ENCODE measurements at regions not wholly inside any gene's neighbourhood (a gene's known extent, or its start where the extent isn't known, plus 50 kb on each side); places are given as distances from the start of the nearest gene placed in this dataset.

GRCh38 chr1:104878203-104878909 lies 1128.7 kb downstream of the AMY1C start:
- Histone ChIP-seq H3K27ac (no peak overlapping the region), H3K4me3 (no peak overlapping the region), H3K36me3 (no peaks in the 10 kb centered on the region), H3K4me1 (ENCODE audit: low read depth) (no peaks in the 10 kb centered on the region), H3K27me3 (no peaks in the 10 kb centered on the region), H3K9me3 (ENCODE audit: low read depth) (no peaks in the 10 kb centered on the region)
- TF ChIP-seq, protein P1, sequence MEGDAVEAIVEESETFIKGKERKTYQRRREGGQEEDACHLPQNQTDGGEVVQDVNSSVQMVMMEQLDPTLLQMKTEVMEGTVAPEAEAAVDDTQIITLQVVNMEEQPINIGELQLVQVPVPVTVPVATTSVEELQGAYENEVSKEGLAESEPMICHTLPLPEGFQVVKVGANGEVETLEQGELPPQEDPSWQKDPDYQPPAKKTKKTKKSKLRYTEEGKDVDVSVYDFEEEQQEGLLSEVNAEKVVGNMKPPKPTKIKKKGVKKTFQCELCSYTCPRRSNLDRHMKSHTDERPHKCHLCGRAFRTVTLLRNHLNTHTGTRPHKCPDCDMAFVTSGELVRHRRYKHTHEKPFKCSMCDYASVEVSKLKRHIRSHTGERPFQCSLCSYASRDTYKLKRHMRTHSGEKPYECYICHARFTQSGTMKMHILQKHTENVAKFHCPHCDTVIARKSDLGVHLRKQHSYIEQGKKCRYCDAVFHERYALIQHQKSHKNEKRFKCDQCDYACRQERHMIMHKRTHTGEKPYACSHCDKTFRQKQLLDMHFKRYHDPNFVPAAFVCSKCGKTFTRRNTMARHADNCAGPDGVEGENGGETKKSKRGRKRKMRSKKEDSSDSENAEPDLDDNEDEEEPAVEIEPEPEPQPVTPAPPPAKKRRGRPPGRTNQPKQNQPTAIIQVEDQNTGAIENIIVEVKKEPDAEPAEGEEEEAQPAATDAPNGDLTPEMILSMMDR (IDR thresholded peaks at IDR 0.05; ENCODE audit: low read depth, low read length), result no peak
- DNase-seq (ENCODE audit: low read depth in 1 of 2, low spot score in 1 of 2), result peak in 1 of 2 donors; percentile 27

- Histone ChIP-seq H3K4me1 (ENCODE audit: low read depth) (no peaks in the 10 kb centered on the region), H3K36me3 (no peaks in the 10 kb centered on the region), H3K9me3 (ENCODE audit: low read depth) (no peaks in the 10 kb centered on the region), H3K27ac (no peak overlapping the region), H3K27me3 (no peaks in the 10 kb centered on the region), H3K4me3 (no peak overlapping the region)
- TF ChIP-seq, protein P1 (IDR thresholded peaks at IDR 0.05; ENCODE audit: low read depth, low read length), result no peak
- no peak for DNase-seq (ENCODE audit: low read depth in 1 of 2, low spot score in 1 of 2)
Observed at GRCh38 chr1:104884939-104885338, 1135.2 kb downstream of the AMY1C start.

- Histone ChIP-seq H3K27ac (no peak overlapping the region), H3K36me3 (no peaks in the 10 kb centered on the region), H3K4me3 (no peak overlapping the region), H3K9me3 (ENCODE audit: low read depth) (no peaks in the 10 kb centered on the region), H3K27me3 (no peaks in the 10 kb centered on the region), H3K4me1 (ENCODE audit: low read depth) (no peaks in the 10 kb centered on the region)
- TF ChIP-seq, protein P1 (IDR thresholded peaks at IDR 0.05; ENCODE audit: low read depth, low read length), result no peak
- no peak for DNase-seq (ENCODE audit: low read depth in 1 of 2, low spot score in 1 of 2)
Observed at GRCh38 chr1:104905322-104905721, 1155.6 kb downstream of the AMY1C start.

GRCh38 chr1:104906141-104906540 lies 1156.4 kb downstream of the AMY1C start:
- H3K4me1 ChIP-seq (ENCODE audit: low read depth), result no peaks in the 10 kb centered on the region
- H3K36me3 ChIP-seq, result no peaks in the 10 kb centered on the region
- H3K4me3 ChIP-seq, result no peak overlapping the region
- DNase-seq (ENCODE audit: low read depth in 1 of 2, low spot score in 1 of 2), result no peak
- H3K27me3 ChIP-seq, result no peaks in the 10 kb centered on the region
- TF ChIP-seq, protein P1 (IDR thresholded peaks at IDR 0.05; ENCODE audit: low read depth, low read length), result no peak
- no peaks in the 10 kb centered on the region for H3K9me3 ChIP-seq (ENCODE audit: low read depth)
- no peak overlapping the region for H3K27ac ChIP-seq

- Histone ChIP-seq H3K27ac (no peak overlapping the region), H3K27me3 (no peaks in the 10 kb centered on the region), H3K9me3 (ENCODE audit: low read depth) (no peaks in the 10 kb centered on the region), H3K36me3 (no peaks in the 10 kb centered on the region), H3K4me1 (ENCODE audit: low read depth) (no peaks in the 10 kb centered on the region), H3K4me3 (no peak overlapping the region)
- no peak for DNase-seq (ENCODE audit: low read depth in 1 of 2, low spot score in 1 of 2)
- TF ChIP-seq, protein P1 (IDR thresholded peaks at IDR 0.05; ENCODE audit: low read depth, low read length), result no peak
Observed at GRCh38 chr1:104919188-104919587, 1169.5 kb downstream of the AMY1C start.

Measured in cardiac muscle cell (in vitro differentiated cells and primary cell).